GM18909 (cell line): ENCODE measurements at regions not wholly inside any gene's neighbourhood (a gene's known extent, or its start where the extent isn't known, plus 50 kb on each side); places are given as distances from the start of the nearest gene placed in this dataset.
A peak's percentile ranks its signal among the peaks of the same experiment; 100 is the strongest.

Experiments
- ATAC-seq: cut with Tn5 transposase; IDR thresholded peaks from one replicate; pipeline ENCODE4 v1.9.1; 2021; ENCODE audit warnings: mild to moderate bottlenecking; ENCODE audit not compliant: unreplicated experiment, poor library complexity

GRCh38 chr13:103852036-103852435, 785.8 kb upstream of the SLC10A2 start:
- ATAC-seq, result no peak

DNA sequence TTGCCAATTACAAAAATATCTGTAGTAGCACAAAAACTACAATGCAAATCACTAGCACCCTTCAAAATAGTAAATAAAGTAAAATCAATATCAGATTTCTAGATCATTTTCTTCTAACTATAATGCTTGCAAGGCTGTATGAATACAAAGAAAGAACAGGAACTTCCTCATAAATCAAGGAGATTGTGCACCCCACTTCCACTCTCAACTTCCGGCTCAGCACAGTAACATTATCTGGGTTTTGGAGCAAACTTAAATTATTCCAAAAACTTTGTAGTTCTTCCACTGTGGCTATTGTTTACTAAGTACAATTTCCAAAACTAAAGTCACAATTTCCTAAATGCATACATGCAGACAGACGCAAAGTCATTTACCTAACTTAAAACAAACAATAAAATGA, 778.3 kb upstream of the SLC10A2 start:
- ATAC-seq, result no peak

DNA sequence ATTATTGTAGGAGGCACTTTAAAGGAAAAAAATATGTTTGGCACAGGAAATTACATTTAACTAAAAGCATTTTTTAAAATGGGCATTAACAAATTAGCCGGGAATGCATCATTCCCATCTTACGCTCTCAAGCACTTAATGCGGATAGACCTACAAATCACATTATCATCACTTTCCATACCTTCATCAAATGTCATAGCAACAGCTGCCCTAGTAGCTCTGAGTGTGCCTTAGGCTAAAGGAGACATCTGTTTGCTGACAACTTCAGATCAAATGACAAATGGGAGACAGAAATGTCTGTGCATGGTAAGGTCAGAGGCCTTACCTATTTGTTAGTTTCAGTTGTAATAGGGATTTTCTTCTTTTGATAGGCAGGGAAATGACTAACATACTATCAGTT, 773.2 kb upstream of the SLC10A2 start:
- no peak for ATAC-seq

DNA sequence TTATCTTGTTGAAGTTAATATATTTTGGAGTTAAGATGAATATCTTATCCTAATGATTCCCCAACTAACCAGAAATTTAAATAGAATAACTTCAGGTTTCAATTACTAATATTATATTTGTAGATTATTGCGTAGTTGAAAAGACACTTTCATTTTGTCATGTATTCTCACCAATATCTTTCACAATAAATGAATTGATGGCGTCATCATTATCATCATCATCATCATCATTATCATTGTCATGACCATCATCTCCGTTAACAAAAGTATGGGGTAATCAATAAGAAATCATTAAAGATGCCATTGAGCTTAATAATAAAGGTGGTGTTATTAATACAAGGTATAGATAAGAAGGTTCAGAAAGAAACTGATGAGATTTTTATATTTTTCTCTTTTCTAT, 768.8 kb upstream of the SLC10A2 start:
- ATAC-seq, result no peak

DNA sequence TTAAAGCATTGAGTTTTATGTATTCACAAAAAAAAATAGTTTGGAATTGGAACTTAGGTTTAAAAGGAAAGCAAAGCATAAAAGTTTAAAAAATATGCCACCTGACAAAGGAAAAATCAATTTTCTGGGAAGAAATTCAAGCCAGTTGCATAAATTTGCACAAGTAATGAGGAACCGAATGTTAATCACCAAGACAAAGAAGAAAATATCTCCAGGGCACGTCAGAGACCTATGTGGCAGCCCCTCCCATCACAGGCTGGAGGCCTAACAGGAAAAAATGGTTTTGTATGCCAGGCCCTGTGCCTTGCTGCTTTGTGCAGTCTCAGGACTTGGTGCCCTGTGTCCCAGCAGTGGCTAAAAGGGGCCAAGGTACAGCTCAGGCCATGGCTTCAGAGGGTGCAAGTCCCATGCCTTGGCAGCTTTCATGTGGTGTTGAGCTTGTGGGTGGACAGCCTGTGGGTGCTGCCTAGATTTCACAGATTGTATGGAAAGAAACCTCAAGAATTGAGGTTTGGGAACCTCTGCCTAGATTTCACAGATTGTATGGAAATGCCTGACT, 767.2 kb upstream of the SLC10A2 start:
- no peak for ATAC-seq

GRCh38 chr13:103815619-103816018, 749.4 kb upstream of the SLC10A2 start:
- no peak for ATAC-seq

GRCh38 chr13:103812971-103813370, 746.8 kb upstream of the SLC10A2 start:
- no peak for ATAC-seq

GRCh38 chr13:103812558-103812957, 746.3 kb upstream of the SLC10A2 start:
- no peak for ATAC-seq

- no peak for ATAC-seq
Measured at GRCh38 chr13:103810026-103810425, 743.8 kb upstream of the SLC10A2 start.

DNA sequence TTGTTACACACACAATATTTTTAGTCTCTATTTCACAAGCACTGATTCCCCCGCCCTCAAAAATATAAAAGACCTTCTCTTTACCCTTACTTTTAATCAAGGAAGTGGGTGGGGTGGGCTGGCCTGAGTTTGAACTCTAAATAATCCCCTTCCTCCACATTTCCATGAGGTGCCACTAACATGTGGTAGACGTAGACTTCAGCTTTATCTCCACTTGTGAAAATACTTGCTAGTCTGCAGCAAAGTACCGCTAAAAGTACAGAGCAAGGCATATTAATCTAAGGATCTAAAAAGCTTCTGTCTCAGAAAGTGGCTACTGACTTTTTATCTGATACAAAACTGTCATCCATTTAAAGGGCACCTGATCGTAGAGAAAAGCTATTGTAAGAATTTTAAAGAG, 739.6 kb upstream of the SLC10A2 start:
- ATAC-seq, result no peak

GRCh38 chr13:103803349-103803748, 737.1 kb upstream of the SLC10A2 start:
- ATAC-seq, result no peak

DNA sequence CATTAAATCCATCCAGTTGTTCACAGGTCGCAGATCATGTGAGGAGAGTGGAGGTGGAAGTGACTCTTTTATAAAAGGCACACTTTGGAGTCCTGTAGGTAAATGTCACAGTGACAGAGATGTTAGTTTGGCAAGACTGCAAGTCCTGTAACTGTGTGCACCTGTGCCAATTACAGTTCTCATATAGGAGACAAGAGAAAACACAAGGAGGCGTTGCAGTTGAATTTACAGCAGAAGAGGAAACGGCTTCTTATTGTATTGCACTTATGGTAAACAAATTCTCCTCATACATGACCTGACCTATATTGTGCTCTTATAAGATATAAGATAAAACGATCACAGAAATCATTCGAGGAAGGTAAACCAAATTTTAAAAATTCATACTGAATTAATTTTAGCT, 732.8 kb upstream of the SLC10A2 start:
- no peak for ATAC-seq

GRCh38 chr13:103795892-103796478, 729.8 kb upstream of the SLC10A2 start:
- ATAC-seq, result no peak

- no peak for ATAC-seq
Measured at GRCh38 chr13:103794526-103794925, 728.3 kb upstream of the SLC10A2 start.

GRCh38 chr13:103788061-103788652, 721.9 kb upstream of the SLC10A2 start:
- peak; percentile 54 for ATAC-seq

DNA sequence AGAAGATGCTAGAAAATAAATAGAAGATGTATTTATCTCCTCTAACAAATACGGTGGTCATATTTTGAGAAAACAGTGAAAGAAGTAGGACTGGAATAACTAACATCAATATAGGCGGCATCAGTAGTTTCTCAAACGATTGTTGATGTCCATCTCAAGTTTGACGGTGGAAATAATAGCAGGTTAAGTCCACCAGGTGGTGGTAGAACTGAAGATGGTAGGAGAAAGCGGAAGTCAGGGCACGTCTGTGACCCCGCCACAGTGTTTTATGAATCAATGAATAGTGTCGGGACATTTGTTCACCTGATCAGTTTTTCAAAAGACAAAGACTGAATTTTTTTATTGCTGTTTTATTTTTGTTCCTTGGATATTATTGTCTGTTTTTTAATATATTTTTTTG, 706.4 kb upstream of the SLC10A2 start:
- ATAC-seq, result peak; percentile 45

- no peak for ATAC-seq
Measured at GRCh38 chr13:103762523-103762922, 696.3 kb upstream of the SLC10A2 start.

DNA sequence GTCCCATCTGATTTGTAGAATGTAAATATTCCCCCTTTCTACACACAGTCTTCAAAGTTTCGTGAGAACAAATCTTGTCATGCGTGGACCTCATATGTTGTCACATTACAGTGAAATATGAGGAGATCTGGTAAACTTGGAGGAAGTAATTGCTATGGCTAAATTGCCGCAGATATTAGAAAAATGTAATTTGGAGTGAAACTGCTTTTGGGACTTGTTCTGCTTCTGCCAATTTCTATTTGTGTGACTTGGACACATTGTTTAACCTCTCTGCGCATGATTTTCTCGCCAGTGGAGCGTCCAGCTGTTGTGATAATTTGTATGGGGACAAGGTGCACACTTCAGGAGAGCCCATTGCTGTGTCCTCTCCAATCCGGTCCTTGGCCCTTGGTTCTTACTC, 693.1 kb upstream of the SLC10A2 start:
- no peak for ATAC-seq

- ATAC-seq, result no peak
Measured at GRCh38 chr13:103758222-103758621, 692.0 kb upstream of the SLC10A2 start.

DNA sequence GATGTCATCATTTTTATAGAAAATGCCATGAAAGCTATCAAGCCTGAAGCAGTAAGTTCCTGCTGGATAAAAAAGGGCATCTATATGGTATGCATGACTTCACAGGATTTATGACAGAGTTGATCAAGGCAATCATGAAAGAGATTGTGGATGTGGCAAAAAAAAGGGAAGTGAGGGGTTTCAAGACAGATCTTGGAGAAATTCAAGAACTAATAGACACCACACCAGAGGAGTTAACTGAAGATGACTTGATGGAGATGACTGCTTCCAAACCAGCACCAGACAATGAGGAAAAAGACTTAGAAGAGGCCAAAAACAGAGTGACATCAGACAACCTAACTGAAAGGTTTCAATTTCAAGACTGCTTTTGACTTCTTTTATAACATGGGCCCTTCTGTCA, 691.1 kb upstream of the SLC10A2 start:
- no peak for ATAC-seq

DNA sequence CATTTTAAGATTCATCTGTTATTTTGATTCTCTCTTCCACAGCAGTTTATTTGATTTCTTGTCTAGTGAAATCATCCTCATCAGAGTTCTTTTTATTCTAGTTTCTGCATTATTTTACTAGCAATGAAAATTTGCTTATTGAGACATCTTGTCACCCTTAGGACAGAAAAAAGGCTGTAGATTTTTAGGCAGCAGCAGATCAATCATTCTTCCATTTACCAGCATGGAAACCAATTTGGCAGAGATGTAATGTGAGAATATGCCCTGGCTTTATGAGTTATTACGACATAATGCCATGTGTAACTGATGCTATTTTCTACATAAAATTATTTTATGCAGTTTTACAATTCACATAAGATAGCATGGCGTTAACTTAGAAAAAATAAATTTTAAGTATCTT, 688.6 kb upstream of the SLC10A2 start:
- ATAC-seq, result no peak

GRCh38 chr13:103734837-103735236, 668.6 kb upstream of the SLC10A2 start:
- ATAC-seq, result no peak
